HG03159 (cell line): ENCODE measurements at regions not wholly inside any gene's neighbourhood (a gene's known extent, or its start where the extent isn't known, plus 50 kb on each side); places are given as distances from the start of the nearest gene placed in this dataset.
"Not testable (repeated sequence)": the region's sequence is repeated elsewhere in the genome, so short reads cannot be mapped to it uniquely, and the experiment has no call there.

Experiments used
- ATAC-seq: cut with Tn5 transposase; IDR thresholded peaks from one replicate; pipeline ENCODE4 v1.9.1; 2021; ENCODE audit warnings: mild to moderate bottlenecking, moderate library complexity; ENCODE audit not compliant: unreplicated experiment

DNA sequence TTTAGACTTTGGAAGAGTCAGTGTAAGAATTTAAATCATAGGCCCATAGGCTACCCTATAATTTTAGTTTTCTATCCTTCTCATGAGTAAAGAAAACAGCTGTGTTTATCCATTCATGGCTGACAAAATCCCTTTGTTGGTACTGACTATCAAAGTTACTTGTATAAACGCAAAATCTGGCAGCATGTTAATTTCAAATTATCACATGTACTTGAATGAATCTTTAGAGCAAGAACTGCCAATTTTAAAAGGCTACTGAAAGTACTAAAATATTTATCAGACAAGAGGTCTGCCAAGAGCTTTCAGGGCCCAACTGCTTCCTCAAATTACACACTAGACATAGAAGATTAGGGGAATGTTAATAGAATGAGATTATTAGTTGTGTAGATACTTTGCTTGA, 66.6 kb downstream of the MYL12B start:
- ATAC-seq, result no peak

DNA sequence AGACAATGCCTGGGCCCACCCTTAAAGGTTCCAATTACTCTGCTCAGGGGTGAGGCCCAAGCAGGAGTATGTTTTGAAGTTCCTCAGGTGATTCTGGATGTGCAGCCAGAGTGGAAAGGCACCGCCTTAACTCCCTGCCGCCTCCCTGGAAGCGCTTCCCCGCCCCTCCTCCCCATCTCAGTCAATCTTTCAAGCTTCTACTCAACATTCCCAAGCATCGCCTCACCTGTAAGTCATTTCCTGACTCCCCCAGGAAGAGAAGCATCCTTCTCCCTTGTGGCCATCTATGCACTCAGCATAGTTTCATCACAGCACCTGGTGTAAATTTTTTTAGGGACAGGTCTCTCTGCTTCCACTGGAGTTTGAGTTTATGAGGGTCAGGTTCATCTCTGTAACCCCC, 67.5 kb downstream of the MYL12B start:
- no peak for ATAC-seq

DNA sequence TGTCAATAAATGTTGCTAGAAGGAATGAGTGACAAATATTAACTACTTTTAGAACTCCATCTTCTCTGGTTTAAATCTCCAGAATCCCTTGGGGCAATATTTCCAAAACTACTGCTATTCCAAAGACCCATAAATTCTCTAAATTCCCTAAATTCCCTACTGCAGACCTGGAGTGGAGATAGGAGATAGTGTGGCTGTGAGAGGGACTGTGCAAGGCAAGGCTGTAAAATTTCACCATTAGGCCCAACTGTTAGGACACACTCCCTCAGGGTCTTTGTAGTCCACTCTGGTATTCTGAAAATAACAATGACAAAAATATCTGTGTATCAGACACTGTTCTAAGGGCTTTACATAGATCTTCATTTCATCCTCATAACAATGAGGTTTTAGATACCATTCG, 67.9 kb downstream of the MYL12B start:
- no peak for ATAC-seq

DNA sequence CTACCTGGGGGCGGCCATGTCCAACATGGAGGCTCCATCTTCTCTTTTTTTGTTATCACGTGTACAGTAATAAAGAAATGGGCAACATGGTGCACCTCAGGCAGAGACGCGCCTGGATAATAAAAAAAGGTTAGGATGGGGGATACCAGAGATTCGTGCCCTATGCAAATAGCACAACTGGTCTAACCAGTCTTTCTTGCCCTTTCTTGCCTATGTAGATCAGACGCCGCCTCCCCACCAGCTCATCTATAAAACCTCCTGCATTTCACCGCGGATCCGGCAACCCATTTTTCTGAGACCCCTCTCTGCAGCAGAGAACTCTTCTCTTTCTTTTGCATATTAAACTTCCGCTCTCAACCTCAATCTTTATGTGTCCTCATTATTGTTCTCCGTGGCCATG, 68.7 kb downstream of the MYL12B start:
- ATAC-seq, result no peak

DNA sequence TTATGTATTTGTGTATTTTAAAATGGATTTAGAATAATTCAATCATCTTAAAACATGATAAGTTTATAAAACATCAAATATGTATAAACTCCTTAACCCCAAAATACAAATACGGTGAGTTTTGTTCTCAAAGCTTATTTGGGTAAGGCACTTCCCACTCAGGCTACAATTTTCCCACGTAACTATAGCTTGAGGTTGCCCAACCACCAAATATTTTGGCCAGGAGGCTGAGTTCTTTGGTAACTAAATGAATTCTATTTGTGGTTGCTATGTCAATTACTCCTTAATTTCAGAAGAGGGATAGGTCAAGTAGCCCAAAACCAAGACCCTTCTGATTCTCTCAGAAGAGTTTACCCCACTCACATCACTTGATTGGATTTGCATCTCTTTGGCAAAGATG, 70.4 kb downstream of the MYL12B start:
- no peak for ATAC-seq

DNA sequence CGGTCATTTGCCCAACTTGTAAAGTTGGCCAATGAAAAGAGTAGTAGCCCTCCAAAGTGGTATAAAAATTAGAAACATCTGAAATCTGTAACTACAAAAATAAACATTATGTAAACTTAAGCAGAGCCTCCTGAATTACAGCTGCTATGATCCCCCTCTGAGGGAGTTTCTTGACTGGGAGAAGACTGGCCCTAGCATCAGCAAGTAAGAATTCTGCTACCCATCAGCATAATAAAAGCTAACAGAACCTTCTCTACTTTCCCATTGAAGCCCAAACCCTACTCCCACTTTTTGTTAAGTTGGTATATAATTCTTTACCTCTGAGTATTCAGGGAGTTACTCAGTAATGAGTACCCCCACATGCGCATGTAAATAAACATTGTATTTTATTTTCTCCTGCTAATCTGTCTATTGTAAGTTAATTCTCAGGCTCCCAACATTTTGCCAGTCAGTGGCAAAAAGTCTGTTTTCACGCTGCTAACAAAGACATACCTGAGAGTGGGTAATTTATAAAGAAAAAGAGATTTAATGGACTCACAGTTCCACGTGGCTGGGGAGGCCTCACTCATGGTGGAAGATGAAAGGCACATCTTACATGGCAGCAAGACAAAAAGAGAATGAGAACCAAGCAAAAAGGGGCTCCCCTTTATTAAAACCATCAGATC, 71.3 kb downstream of the MYL12B start:
- no peak for ATAC-seq

DNA sequence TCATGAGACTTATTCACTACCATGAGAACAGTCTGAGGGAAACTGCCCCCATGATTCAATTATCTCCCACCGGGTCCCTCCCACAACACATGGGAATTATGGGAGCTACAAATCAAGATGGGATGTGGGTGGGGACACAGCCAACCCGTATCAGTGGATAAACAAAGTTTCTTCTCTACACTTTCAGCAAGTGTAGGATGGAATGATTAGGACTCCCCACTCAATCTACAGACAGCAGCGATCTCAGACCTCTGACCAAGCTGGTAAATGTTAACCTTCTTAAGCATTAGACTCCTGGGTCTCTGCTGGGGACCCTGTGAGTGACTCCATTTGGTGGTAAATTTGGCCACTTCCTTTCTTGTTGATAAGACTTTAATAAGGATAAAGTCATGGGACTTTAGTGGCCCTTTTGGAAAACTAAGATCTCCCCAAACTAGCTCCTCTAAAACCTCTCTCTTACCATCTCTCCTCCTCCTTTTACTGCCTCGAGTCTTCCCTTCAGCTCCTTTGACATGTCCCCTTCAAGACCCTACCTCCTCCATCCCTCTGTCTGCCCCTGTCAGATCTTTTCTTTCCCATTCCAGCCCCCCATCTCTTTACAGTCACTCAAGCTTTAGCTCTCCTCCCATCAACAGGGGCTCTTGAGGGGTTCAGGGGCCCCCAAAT, 71.9 kb downstream of the MYL12B start:
- no peak for ATAC-seq

DNA sequence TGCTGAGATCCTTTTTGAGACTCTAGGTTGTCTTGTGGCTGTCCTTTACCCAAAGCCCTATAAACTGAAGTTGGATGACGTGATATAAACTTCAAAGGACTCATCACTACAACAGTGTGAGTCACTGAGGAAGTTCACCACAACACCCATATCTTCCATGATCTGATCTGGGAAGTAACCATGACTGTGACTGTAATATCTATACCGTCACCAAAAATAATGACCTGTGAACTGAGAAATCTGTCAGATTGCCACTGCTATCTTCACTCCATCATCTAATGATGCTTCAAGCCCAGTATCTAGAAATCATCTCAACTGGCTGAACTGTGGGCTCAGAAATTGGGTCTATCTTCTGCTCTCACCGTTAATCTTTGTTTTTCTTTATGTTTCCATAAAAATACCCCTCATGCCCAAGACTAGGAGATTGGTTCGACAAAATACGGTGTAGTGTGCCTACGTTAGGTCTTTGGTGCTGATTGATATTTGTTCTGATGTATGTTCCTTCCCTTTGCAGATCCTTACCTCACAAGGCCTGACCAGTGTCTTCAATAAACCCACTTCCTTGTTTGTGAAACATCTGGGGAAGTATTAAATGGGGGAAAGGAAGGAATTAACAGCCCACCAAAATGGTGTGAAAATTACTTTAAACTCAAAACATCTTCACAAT, 78.2 kb downstream of the MYL12B start:
- no peak for ATAC-seq

DNA sequence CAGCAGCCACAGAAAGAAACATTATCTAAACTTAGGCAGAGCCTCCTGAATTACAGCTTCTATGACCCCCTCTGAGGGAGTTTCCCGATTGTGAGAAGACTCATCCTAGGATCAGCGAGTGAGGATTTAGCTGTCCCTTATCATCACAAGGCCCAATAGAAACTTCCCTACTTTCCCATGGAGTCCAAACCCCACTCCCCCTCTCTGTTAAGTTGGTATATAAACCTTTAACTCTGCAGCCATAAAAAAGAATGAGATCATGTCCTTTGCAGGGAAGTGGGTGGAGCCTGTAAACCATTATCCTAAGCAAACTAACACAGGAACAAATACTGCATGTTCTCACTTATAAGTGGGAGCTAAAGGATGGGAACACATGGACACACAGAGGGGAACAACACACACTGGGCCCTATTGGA, 78.8 kb downstream of the MYL12B start:
- no peak for ATAC-seq

DNA sequence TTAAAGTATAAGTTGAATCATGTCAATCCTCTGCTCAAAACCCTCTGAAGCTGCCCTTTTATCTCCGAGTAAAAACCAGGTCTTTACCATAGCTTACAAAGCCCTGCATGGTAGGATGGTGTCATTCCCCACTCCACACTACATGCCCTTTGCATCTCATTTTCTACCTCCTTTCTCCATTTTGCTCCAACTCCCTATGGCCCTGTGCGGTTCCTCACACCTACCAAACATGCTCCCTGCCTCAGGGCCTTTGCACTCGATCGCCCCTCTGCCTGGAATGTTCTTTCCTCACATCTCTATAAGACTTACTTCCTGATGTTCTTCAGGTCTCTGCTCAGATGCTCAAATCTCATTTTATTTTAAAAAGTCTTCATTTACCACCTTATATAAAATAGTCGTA, 80.7 kb downstream of the MYL12B start:
- no peak for ATAC-seq

DNA sequence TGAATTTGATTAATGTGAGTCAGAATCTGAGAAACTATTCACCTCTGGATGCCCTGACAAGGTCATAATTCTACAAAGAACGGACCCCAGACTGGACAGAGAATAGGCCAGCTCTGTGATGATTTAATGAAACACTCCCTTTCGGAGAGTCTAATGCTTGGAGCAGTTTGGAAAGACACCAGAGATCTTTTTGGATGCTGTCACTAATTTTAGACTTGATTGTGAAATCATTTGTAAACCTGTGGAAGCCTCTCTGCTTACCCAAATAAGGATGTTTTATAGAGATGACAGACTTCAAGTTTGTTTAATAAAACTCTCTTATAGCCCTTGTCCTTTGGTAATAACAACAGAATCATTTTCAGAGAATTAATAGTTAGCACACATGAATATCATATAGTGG, 83.5 kb downstream of the MYL12B start:
- ATAC-seq, result no peak

DNA sequence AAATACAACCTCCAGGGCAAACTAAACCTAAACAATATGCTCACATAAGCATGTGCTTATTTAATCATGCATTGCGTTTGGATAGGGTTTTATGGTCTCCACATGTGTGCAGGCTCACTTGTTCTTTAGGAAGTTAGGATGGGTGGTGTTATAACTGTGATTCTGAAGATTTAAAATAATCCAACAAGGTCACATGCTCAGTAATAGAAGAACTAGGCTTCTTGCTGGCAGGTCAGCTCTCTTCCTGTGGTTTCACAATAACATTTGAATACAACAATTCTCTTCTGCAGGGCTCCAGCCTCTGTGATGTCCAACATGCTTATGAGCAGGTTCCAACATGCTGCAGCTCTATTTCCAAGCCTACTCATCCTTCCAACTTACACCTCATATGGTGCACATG, 84.0 kb downstream of the MYL12B start:
- no peak for ATAC-seq

DNA sequence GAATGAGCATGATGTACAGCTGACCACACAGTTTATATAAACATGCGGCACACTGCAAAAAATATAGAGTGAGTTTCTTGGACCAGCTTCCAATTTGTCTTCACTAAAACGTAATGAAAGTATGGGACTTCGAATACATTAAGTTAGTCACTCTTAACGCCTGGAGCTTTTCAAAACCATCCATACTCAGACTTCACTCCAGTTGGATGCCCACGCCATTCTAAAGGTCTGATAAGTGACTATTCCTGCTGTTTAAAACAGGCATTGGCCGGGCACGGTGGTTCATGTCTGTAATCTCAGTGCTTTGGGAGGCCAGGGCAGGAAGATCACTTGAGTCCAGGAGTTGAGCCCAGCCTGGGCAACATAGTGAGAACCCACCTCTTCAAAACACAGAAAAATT, 84.6 kb downstream of the MYL12B start:
- no peak for ATAC-seq

DNA sequence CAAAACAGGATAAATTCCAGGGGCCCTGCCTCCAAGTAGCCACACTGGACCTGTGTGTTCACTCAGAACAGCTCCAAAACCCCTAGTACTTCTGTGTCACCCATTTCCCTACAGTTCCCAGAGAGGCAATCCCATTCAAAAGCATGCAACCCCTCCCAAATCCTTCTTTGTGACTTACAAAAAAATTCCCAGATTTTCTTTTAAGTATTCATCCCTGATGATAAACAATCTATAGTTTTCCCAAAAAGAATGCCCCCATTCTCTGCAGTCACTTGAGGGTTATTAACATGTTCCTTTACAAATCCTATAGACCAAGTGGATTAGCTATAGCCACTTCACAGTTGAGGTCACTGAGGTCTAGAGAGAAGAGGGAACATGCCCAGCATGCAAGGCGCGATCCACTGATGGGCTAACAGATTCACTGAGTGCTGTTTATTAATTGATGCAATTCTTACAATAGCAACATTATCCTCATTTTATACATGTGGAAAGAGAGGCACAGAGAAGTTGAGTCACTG, 85.4 kb downstream of the MYL12B start:
- no peak for ATAC-seq

DNA sequence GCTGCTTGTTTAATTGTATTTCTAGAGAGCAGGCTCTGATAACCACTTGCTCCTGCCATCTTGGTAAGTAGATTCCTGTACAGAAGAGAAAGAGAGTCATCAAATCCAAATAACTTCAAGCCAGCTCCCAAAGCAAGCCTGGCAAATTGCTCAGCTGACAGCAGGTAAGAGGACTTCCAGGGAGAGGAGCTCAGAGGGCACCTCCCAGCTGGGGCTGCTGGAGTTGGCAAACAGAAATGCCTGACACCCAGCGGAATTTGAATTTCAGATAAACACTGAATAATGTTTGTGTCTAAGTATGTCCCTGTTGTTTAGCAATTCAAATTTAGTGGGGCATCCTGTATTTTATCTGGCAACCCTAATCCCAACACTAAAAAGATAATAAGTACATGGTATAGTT, 86.2 kb downstream of the MYL12B start:
- ATAC-seq, result no peak

DNA sequence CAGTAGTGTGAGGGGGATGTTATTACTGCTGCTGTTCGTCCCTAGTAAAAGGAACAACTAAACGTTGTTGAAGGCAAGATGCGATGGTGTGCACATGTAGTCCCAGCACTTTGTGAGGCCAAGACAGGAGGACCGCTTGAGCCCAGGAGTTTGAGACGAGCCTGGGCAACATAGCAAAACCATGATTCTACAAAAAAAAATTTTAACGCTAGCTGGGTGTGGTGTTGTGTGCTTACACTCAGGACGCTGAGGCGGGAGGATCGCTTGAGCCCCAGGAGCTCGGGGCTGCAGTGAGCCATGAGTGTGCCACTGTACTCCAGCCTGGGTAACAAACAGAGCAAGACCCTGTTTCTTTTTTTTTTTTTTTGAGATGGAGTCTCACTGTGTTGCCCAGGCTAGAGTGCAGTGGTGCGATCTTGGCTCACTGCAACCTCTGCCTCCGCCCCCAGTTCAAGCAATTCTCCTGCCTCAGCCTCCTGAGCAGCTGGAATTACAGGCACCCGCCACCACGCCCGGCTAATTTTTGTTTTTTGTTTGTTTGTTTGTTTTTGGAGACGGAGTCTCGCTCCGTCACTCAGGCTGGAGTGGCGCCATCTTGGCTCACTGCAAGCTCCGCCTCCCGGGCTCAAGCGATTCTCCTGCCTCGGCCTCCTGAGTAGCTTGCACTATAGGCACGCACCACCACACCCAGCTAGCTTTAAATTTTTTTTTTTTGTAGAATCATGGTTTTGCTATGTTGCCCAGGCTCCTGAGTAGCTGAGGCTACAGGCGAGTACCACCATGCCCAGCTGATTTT, 87.3 kb downstream of the MYL12B start:
- not testable (repeated sequence) for ATAC-seq

DNA sequence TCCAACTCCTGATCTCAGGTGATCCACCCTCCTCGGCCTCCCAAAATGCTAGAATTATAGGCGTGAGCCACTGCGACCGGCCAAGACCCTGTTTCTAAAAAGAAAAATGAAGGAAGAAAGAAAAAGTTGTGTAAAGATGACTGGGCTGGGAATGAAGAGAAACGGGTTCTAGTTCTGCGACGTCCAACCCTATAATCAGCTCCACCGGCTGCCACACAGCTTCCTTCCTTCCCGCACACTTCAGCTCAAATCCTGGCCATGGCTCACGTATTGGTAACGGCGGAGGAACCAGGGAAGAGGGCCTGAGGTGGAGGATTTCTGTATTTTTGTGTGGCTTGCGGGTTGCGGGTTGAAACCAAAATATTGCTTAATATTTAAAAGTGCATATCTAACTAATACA, 88.1 kb downstream of the MYL12B start:
- ATAC-seq, result no peak

DNA sequence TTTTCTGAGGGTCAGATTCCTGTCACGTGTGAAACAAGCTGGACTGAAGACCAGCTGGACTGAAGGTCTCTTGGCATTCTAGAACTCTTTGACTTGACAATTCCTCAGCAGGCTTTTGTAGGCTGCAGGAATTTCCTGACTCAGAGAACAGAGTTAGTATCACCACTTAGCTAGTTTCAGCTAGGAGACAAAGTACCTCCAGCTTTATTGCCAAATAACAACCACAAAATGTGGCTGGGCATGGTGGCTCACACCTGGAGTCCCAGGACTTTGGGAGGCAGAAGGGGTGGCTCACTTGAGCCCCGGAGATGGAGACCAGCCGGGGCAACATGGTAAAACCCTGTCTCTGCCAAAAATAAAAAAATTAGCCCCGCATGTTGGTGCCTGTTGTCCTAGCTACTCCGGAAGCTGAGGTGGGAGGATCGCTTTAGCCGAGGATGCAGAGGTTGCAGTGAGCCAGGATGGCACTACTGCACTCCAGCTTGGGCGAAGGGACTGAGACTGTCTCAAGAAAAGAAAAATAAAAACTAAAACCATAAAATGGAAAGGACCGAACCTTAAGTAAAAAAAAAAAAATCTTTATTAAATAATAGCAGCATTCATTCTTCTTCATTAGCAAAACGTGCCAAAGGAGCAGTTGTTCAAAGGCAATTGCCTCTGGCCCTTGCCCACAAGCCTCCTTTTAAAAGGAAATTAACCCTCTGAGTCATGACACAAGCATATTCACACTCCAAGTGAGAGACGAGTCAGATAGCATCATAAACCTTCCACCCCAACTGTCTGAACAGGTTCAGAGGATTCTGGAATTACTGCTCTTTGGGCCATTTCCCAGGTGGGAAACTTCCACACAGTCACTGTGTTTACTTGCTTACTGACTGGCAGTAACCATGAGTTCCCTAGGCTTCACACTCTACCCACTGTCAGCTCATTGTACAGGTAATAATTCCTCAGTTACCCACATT, 88.9 kb downstream of the MYL12B start:
- ATAC-seq, result no peak

DNA sequence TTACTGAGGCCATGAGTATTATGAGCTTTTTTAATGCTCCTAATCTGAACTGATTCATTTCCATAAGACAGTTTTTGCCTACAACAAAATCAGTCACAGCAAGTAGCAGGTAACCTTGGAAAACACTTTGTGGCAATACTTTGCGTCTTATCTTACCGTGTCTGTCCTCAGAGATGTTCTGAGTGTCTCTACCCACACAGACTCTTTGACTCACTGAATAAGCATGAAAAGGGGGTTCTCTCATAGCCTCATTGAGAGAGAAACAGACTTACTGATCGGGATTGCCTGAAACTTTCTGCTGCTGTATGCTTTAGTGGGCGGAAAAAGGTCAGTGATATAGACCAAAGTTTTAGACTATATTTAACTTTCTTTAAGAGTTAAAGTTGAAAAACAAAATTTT, 92.6 kb downstream of the MYL12B start:
- no peak for ATAC-seq

DNA sequence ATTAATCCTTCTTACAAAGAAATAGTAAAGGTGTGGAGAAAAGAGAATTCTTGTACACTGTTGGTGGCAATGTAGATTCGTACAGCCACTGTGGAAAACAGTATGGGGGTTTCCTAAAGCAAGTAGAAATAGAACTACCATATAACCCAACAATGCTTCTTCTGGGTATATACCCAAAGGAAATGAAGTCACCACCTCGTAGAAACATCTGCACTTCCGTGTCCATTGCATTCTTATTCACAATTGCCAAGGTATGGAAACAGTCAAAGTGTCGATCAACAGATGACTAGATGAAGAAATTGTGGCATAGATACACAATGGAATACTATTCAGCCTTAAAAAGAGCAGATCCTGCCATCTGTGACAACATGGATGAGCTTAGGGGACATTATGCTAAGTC, 93.4 kb upstream of the TGIF1 start:
- no peak for ATAC-seq
